ENCODE measurements at regions not wholly inside any gene's neighbourhood (a gene's known extent, or its start where the extent isn't known, plus 50 kb on each side); places are given as distances from the start of the nearest gene placed in this dataset.
A peak's percentile ranks its signal among the peaks of the same experiment; 100 is the strongest.
"Not testable (repeated sequence)": the region's sequence is repeated elsewhere in the genome, so short reads cannot be mapped to it uniquely, and the experiment has no call there.

- no peak for DNase-seq (ENCODE audit: low read depth)
- TF ChIP-seq CTCF (conservative IDR thresholded peaks at IDR 0.05; ENCODE audit: control insufficient read depth, insufficient read depth, low read depth, low read length), result no peak
- no peak overlapping the region for H3K4me3 ChIP-seq (ENCODE audit: control insufficient read depth, low read depth, low read length)
Measured at GRCh38 chr5:18292146-18292545, 657.9 kb downstream of the TAF11L14 start.

- H3K4me3 ChIP-seq (ENCODE audit: control insufficient read depth, low read depth, low read length); DNase-seq (ENCODE audit: low read depth): not testable (repeated sequence)
Measured at GRCh38 chr5:18295696-18296095, 661.4 kb downstream of the TAF11L14 start.

GRCh38 chr5:18299166-18299565 is 664.9 kb downstream of the TAF11L14 start:
- TF ChIP-seq CTCF (conservative IDR thresholded peaks at IDR 0.05; ENCODE audit: control insufficient read depth, insufficient read depth, low read depth, low read length), result no peak
- no peak for DNase-seq (ENCODE audit: low read depth)
- no peak overlapping the region for H3K4me3 ChIP-seq (ENCODE audit: control insufficient read depth, low read depth, low read length)

GRCh38 chr5:18305288-18305924 is 671.1 kb downstream of the TAF11L14 start:
- peak; percentile 41 for DNase-seq (ENCODE audit: low read depth)
- H3K4me3 ChIP-seq (ENCODE audit: control insufficient read depth, low read depth, low read length), result no peak overlapping the region
- peak; percentile 80 for TF ChIP-seq CTCF (conservative IDR thresholded peaks at IDR 0.05; ENCODE audit: control insufficient read depth, insufficient read depth, low read depth, low read length)

GRCh38 chr5:18311266-18311665 is 677.0 kb downstream of the TAF11L14 start:
- no peak for TF ChIP-seq CTCF (conservative IDR thresholded peaks at IDR 0.05; ENCODE audit: control insufficient read depth, insufficient read depth, low read depth, low read length)
- no peak overlapping the region for H3K4me3 ChIP-seq (ENCODE audit: control insufficient read depth, low read depth, low read length)
- no peak for DNase-seq (ENCODE audit: low read depth)

- TF ChIP-seq CTCF (conservative IDR thresholded peaks at IDR 0.05; ENCODE audit: control insufficient read depth, insufficient read depth, low read depth, low read length), result no peak
- H3K4me3 ChIP-seq (ENCODE audit: control insufficient read depth, low read depth, low read length), result no peak overlapping the region
- DNase-seq (ENCODE audit: low read depth), result no peak
Measured at GRCh38 chr5:18312016-18312415, 677.8 kb downstream of the TAF11L14 start.

- peak; percentile 36 for DNase-seq (ENCODE audit: low read depth)
- TF ChIP-seq CTCF (conservative IDR thresholded peaks at IDR 0.05; ENCODE audit: control insufficient read depth, insufficient read depth, low read depth, low read length), result peak; percentile 32
- no peak overlapping the region for H3K4me3 ChIP-seq (ENCODE audit: control insufficient read depth, low read depth, low read length)
Measured at GRCh38 chr5:18314192-18314778, 680.0 kb downstream of the TAF11L14 start.
